HG03103 (cell line): ENCODE measurements at regions not wholly inside any gene's neighbourhood (a gene's known extent, or its start where the extent isn't known, plus 50 kb on each side); places are given as distances from the start of the nearest gene placed in this dataset.
"Not testable (repeated sequence)": the region's sequence is repeated elsewhere in the genome, so short reads cannot be mapped to it uniquely, and the experiment has no call there.

Experiments used
- ATAC-seq: cut with Tn5 transposase; IDR thresholded peaks from one replicate; pipeline ENCODE4 v1.9.1; 2021; ENCODE audit warnings: low read depth; ENCODE audit not compliant: unreplicated experiment

DNA sequence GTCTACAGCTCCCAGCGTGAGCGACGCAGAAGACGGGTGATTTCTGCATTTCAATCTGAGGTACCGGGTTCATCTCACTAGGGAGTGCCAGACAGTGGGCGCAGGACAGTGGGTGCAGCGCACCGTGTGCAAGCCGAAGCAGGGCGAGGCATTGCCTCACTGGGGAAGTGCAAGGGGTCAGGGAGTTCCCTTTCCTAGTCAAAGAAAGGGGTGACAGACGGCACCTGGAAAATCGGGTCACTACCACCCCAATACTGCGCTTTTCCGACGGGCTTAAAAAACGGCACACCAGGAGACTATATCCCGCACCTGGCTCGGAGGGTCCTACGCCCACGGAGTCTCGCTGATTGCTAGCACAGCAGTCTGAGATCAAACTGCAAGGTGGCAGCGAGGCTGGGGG, 95.6 kb downstream of the GPX5 start:
- not testable (repeated sequence) for ATAC-seq

DNA sequence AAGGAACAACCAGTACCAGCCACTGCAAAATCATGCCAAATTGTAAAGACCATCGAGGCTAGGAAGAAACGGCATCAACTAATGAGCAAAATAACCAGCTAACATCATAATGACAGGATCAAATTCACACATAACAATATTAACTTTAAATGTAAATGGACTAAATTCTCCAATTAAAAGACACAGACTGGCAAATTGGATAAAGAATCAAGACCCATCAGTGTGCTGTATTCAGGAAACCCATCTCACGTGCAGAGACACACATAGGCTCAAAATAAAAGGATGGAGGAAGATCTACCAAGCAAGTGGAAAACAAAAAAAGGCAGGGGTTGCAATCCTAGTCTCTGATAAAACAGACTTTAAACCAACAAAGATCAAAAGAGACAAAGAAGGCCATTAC, 97.6 kb downstream of the GPX5 start:
- not testable (repeated sequence) for ATAC-seq

GRCh38 chr6:28626386-28626785, 100.7 kb downstream of the GPX5 start:
- not testable (repeated sequence) for ATAC-seq

DNA sequence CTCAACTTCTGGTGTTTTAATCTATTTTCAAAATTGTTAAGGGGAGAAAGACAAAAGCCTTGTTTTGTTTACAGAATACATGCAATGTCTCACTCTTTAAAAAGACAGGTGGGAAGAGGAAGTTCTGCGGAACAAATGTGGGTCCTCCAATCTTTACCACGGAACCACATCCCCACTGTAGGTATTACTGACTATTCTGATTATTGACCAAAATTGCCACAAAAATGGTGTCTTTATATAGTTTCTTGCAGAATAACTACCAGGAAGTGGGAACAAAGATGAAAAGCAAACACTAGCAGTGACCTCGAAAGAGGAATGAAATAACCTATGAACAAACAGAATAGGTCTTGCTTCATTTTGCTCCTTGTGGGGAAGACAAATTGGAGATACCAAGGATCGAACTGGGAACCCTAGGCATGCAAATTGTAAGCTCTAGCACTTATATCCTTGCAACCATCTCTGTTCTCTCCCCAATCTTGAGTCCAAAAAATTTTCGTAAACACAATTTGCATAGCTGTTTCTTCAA, 106.7 kb downstream of the GPX5 start:
- no peak for ATAC-seq

- ATAC-seq, result no peak
These were observed 107.9 kb downstream of the GPX5 start for GRCh38 chr6:28633445-28634215.

- no peak for ATAC-seq
These were observed 108.7 kb downstream of the GPX5 start for GRCh38 chr6:28634411-28634760.

DNA sequence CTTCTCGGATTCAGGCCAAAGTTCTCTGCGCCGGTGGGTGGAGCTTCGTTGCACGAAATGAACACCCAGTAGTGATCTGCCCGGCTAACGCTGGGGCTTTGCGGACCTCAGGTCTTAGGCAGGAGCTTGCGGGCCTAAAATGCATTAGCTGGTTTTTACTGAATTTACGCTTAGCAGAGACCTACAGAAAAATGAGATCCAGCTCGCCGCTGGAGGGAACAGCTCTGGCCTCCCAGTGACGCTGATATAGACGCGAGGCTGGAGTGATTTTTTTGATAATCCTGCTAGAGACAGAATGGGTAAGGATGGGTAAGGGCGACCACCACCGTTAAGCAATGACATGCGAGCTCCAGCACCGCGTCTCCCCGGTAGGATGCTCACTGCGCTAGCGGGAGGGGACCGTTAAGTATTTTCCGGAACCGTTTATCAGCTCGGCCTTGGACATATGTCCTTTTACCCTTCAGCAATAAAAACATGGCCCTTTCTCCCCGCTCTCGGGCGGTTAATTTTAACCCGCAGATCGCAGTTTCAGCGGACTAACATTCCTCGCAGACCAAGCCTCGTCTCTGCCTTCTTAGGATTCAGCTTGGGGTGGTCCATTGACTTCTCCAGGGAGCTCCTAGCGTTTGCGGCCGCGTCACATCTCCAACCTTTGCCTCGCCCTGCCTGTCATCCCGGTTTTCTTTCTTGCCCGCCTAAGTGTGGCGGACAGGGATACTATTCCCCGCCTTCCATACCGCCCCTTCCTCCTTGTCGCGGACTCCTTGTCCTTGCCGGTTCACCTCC, 109.3 kb downstream of the GPX5 start:
- ATAC-seq, result no peak

DNA sequence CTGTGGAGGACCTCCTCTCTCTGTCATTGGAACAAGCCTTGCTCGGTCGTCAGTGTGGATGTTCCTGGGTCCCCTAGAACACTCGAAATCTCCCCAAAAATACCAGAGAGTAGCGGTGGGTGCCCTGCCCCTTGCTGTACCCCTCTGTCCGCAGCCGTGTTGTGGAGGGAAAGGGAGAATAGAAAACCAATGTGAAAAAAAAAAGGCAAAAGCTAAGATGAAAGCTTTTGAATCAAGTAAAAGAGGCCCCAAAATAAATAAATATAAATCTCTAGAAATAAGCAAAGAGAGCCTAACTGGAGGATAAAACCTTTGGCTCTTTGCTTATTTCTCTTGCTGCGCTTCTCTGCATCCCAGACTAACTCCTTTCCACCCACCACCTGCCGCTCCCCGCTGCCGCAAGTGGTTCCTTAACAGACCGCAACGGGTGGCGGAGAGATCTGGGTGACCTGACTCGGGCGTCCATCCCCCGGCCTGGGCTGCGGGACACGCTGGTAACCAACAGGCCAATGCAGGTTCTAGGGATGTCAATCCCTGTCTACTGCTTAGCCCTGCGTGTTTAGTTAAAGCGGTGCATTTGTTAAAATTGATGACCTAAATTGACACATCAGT, 110.0 kb downstream of the GPX5 start:
- ATAC-seq, result no peak

- no peak for ATAC-seq
These were observed 113.2 kb downstream of the GPX5 start for GRCh38 chr6:28638787-28639430.

DNA sequence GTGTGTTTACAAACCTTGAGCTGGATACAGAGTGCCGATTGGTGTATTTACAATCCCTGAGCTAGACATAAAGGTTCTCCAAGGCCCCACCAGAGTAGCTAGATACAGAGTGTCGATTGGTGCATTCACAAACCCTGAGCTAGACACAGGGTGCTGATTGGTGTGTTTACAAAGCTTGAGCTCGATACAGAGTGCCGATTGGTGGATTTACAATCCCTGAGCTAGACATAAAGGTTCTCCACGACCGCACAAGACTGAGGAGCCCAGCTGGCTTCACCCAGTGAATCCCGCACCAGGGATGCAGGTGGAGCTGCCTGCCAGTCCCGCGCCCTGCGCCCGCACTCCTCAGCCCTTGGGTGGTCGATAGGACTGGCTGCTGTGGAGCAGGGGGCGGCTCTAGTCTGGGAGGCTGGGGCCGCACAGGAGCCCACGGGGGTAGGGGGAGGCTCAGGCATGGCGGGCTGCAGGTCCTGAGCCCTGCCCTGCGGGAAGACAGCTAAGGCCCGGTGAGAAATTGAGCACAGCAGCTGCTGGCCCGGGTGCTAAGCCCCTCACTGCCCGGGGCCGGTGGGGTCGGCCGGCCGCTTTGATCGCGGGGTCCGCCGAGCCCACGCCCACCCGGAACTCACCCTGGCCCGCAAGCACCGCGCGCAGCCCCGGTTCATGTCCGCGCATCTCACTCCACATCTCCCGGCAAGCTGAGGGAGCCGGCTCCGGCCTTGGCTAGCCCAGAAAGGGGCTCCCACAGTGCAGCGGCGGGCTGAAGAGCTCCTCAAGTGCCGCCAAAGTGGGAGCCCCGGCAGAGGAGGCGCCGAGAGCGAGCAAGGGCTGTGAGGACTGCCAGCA, 114.0 kb downstream of the GPX5 start:
- not testable (repeated sequence) for ATAC-seq

DNA sequence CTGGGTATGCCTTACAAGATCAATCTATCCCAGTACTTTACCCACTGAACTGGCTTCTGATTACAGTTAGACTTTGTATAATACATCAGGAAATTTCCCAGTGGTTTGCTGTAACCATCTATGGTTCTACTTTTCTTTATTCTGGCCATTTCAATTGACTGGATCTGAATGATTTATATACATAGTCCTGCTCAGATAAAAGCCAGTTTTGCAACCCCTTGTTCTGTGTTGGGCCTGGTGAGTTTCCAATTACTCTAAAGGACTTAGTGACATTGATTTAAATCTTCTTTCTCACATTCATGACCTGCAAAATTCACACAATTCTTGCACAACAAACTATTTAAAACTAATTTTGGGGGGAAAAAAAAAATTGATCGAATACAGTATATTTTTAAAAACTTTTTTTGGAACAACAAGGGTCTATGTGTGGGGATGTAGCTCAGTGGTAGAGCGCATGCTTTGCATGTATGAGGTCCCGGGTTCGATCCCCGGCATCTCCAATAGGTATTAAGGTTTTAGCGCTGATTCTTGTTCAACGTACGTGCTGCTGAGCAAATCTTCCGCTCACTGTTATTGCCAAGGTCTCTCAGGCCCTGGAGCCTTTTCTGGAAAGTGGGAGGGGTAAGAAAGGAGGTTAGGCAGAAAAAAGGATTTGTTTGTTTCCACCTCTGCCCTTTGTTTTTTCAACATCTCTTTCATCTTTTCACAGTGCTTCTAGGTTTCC, 117.5 kb downstream of the GPX5 start:
- no peak for ATAC-seq

- no peak for ATAC-seq
These were observed 121.0 kb downstream of the GPX5 start for GRCh38 chr6:28646650-28647049.

DNA sequence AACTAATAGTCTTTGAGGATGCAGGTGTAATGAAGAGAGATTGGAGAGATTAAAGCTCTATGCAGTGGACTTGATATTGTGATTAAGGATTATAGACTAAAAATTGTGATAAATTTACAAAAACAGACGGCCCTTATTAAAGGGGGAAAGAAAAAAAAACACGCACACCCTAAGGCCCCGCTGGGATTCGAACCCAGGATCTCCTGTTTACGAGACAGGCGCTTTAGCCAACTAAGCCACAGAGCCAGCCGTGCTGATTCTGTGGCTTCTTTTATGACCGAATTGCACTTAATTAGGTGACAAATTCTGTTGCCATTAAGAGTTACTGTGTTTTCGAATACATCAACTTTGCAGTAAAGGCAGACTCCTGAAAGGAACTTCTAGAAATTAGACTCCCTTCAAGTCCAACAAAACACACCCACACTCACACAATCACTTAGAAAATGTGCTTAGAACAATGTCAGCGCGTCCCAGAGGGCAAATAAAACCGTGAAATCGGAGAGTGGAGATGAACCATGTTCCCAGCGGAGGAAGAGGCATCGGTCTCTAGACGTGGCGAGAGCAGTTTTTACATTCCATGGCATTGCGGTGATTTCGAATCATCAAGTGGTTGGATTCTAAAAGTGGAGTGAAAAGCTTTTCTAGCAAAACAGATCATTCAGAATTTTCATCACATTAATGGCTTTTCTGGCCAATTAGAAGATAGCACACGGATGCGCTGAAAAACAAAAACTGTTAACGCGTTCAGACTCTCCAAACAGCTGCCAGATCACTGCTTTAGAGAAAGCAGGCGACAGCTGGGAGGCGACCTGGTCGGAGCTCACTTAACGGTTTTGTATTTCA, 122.6 kb downstream of the GPX5 start:
- ATAC-seq, result no peak

DNA sequence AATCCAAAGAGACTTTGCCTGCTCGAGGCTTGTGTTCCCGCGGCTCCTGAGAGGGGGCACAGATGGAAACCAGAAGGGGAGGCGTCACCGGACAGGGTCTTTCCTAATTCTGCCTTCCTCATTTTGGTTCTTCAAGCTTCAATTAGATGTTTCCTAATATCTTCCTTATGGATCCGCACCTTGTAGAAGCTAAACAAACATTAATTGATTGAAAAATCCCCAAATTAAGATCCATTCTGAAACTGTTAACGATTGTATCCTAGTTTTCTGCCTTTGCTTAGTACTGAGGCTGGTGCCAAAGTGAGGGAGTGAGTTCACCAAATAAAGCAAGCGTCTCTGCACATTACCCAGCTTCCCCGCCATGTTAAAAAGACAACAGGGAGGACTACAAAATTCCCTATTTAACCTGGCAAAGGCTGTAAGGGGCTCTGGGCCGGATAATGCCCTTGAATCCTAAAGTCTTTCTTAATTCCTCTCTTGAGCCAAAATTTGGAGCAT, 123.2 kb downstream of the GPX5 start:
- no peak for ATAC-seq

DNA sequence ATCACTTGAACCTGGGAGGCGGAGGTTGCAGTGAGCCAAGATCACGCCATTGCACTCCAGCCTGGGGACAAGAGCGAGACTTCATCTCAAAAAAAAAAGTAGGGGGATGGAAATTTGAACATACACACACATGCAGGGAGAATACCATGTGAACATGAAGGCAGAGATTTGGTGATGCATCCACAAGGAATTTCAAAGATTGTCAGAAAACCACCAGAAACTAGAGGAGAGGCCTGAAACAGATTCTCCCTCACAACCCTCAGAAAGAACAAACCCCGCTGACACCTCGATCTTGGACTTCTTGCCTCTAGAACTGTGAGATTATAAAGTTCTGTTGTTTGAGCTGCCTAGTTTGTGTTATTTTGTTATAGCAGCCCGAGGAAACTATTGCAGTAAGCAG, 125.5 kb downstream of the GPX5 start:
- no peak for ATAC-seq

- ATAC-seq, result no peak
These were observed 128.2 kb downstream of the GPX5 start for GRCh38 chr6:28653876-28654275.

DNA sequence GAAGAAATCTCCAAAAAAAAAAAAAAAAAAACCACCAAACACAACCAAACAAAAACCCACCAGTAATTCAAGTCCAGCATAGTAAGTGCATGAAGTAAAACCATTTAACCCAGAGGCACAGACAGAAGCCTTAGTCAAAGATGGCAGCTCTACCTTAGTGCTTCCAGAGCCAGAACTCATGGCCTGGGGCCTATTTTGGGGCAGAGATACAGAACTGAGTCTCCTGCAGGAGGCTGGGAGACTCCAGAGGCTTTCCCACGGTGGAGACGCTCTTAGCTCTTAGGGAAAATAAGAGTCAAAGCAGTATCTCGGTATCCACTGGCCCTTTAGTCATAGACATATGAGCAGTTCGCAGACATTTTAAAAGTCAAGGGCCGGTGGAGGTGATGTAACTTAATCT, 129.5 kb downstream of the GPX5 start:
- no peak for ATAC-seq

- ATAC-seq, result no peak
These were observed 131.0 kb downstream of the GPX5 start for GRCh38 chr6:28656715-28657114.
